Stimulated activated CD4-positive, alpha-beta T cell treated with anti-CD3 and anti-CD28 coated beads, TNF-alpha, amount 100 ng/mL, for 1 hour (primary cell): ENCODE measurements at regions not wholly inside any gene's neighbourhood (a gene's known extent, or its start where the extent isn't known, plus 50 kb on each side); places are given as distances from the start of the nearest gene placed in this dataset.
A peak's percentile ranks its signal among the peaks of the same experiment; 100 is the strongest.

Experiments
- DNase-seq, 3 donors: peaks; one replicate each; pipeline ENCODE4 v3.0.0-alpha.2; 2020; ENCODE audit warnings: low read depth in 3 of 3, low spot score in 1 of 3

DNA sequence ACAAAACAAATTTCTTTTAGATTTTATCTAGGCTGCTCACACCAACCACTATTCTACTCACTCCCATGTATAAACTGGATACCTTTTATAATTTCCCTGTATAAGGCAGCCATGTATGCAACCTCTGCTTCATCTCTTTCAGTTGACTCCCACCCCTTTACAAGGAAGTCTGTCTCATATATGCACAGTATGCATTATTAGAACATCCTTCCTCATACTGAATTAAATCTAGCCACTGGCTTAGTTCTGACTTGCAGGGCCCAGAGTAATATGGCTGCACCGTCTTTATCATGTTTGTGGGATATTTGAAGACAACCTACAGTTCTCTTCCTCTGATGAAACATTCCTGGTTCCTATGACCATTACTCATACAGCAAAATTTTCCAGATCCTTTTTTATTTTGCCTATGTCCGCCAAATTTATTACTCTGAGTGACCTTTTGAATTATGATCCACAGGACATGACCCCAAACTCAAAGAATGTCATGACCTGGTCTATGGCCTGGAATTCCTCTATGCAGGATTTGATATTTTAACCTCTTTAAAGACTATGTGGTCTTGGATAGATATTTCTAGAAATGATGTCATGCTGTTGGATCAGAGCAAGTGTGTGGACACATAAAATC is 76.6 kb upstream of the ITGA1 start:
- DNase-seq: no peak

DNA sequence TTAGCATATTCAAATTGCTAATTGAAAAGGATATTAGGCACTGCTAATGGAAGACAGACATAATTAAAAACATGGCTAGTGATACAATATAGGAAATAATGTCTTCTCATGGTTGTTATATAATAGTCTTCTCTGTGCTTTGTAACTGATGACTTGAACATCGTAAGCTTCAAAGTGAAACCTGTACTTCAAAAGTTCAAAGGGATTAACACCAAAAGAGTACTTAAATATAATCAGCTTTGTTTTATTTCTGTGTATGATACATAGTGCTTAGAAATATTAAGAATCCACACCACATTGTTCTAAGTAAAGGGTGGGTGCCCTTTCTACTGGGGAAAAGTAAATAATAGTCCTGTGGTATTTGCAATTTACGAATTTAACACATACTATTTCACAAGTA is 75.4 kb upstream of the ITGA1 start:
- DNase-seq: no peak

DNA sequence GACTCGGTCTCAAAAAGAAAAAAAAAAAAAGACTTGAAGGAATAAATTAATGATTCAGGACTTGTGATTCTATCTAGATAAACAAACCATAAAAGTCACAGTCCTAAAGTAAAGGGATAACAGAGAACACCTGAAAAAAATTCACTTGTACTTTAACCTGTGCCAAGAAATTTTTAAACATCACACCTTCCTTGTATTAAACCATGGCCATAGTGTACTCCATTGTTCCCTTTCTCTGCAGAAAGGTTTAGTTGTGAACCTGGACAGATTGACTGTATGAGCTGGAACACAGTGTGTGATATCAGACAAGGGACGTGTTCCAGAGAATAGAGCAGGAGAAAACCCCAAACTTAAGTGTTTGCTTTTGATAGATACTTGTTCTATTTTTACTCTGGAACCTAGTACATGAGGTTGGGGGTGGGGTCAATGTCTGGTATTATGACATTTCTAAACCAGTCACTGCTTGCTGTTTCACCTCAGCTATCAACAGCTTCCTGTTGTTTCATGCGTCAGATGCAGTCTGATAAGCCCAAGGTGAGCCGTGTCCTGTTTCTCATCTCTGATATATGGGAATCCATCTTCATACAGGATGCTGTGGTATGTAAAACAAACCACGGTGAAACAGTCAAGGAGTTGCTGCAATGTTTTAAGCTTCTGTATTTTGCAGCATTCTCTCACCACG is 62.5 kb upstream of the ITGA1 start:
- DNase-seq: peak in 2 of 3 donors; percentile 36 to 42

DNA sequence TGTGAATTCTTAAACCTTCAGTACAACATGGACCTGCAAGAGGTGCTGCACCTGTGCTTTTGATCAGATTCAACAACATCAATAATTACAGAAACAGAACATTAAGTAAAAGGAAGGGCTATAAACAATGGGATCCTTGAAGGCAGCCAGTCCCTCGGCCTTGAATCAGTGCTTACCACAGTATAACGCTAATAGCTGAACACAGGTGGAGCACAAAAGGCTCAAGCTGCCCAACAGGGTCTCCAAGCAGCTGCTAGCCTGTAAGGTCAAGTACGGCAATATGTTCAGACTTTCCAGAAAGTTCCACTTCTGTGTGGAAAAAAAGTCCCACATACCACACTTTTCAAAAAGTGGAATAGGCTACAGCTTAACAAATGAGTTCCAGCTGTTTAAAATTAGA is 61.9 kb upstream of the ITGA1 start:
- no peak for DNase-seq

DNA sequence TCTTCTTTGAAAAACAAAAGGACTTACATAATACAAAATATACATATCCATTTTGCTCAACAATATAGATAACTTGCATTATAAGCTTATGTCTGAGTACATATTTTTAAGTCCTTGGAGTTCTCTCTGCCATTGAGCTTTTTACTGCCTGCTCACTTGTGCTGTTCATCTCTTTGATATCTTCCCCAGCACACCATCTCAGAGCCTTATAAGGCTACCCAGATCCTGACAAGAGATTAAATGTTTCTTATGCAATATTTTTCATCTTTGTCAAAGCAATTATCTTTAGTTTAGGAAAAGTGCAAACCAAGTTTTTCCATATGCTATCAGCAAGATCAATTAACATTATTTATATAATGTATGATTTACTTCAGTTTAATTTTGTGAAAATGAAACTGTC is 60.7 kb upstream of the ITGA1 start:
- DNase-seq: no peak

DNA sequence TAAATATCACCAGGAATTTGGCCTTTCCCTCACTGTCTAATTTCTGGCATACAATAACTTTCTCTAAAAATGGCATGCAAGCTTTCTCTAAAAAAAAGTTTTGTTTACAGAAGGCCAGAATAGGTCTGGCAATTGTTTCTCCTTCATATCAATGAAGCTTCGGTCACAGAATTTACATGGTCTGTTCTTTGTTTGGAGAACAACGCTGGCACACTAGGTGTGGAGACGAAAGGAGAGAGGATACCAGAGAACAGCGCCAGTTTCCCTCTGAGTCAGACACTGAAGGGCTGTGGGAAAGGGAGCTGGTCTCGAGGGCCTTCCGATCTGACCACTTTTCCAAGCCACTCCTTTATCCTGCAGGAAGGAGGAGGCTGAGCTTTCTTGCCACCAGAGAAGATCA is 60.1 kb upstream of the ITGA1 start:
- DNase-seq: no peak

DNA sequence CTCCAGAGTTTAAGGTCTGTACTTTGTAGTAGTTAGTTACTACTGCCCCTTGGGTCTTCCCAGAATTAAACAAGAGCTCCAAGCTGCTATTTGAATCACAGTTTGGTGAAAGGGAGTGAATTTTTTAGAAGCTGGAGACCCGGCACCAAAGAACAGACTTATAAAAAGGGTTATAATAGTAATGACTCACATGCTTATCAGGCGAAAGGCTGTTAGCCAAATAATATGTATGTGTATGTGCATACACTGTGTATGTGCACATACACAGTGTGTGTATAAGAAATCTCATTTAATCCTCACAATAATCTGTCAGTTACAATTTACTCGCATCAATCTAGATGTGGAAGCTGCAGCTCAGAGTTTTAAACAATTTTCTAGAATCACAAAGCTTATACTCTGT is 59.5 kb upstream of the ITGA1 start:
- DNase-seq: no peak

DNA sequence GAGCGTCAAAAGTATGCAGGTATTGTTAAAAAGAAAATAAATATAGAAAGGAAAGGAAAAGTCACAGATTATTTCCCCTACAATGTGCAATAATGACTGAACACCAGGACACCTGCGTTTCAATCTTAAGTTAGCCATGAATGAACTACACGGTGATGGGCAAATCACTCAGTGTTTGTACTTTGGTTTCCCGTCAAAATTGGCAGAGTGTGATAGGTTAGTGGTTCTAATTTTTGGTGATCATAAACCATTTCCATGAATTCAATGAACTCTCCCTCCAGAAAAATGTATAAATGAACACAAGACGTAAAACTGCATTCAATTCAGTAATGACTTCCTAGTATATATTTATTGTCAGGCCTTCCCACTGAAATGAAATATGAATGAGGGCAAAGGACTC is 59.0 kb upstream of the ITGA1 start:
- no peak for DNase-seq

DNA sequence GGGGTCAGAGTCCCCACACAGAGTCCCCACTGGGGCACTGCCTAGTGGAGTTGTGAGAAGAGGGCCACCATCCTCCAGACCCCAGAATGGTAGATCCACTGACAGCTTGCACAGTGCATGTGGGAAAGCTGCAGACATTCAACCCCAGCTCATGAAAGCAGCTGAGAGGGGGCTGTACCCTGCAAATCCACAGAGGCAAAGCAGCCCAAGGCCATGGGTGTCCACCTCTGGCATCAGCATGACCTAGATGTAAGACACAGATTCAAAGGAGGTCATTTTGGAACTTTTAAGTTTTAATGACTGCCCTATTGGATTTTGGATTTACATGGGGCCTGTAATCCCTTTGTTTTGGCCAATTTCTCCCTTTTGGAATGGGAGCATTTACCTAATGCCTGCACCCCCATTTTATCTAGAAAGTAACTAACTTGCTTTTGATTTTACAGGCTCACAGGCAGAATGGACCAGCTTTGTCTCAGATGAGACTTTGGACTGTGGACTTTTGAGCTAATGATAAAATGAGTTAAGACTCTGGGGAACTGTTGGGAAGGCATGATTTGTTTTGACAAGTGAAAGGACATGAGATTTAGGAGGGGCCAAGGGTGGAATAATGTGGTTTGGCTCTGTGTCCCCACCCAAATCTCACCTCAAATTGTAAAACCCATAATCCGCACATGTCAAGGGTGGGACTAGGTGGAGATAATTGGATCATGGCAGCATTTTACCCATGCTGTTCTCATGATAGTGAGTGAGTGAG is 56.3 kb upstream of the ITGA1 start:
- DNase-seq: no peak

DNA sequence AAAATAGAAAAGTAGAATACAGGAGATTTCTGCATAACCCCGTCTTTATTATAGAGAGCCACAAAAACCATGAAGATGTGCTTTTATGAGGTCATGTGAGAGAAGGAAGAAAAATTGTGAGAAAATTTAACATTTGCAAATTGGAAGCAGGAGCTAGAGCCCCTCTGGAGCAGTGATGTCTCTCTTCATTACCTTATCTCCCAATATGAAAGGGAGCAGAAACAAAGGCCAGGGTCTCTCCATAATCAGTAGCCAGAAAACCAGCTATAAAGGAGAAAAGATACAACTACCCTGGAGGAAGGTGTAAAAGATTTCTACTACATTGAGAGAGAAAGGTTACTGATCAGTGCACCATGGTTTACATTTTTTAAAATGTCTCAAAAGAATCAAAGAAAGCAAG is 53.2 kb upstream of the ITGA1 start:
- DNase-seq: no peak

DNA sequence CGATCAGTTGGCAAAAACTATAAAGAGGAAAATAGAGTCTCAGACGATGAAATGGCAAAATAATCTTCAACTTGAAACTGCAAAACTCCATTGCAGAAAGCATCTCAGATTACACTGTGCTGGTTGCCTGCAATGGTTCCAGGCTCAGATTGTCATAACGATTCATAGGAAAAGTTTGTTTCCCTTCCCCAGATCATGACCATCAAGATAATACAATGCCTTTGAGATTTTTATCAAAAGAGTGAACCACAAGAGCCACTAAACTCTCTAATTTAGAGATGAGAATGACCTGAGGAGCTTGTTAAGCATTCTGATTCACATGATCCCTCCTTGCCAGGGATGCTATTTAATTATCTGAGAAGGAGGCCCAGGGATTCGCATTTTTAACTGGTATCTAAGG is 52.6 kb upstream of the ITGA1 start:
- DNase-seq: no peak
